ENCODE measurements at regions not wholly inside any gene's neighbourhood (a gene's known extent, or its start where the extent isn't known, plus 50 kb on each side); places are given as distances from the start of the nearest gene placed in this dataset.

DNA sequence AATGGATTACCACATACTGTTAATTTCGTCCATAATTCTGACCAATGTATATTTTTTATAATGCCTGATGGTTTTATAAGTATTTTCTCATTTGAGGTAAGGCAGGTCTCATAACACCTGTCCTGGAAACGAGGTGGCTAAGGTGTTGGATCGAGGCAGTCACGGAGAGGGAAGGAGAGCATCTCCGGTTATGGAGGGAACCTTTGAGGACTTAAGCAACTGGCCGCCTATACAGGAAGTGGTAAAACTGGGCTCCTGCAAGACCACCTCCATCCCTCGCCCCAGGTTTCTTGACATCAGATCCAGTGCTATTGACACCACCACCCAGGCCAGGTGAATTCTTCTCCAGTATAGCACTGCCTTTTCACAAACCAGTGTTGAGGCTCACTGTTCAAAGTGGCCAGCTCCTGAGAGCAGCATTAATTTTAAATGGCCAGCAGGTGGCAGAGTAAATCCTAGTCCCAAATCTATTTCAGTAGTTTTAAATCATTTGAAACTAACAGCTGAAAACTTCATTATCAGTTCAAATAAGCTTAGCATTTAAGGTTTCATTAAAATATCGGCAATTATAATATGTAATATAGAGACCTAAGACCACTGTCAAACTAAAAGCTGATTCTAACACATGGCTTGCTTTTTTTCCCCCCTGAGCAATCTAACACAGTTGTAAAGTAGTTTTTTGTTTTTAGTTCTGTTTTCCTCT lies 100.8 kb downstream of the PPM1A start:
- DNase-seq (ENCODE audit: low spot score): peak; percentile 71

DNA sequence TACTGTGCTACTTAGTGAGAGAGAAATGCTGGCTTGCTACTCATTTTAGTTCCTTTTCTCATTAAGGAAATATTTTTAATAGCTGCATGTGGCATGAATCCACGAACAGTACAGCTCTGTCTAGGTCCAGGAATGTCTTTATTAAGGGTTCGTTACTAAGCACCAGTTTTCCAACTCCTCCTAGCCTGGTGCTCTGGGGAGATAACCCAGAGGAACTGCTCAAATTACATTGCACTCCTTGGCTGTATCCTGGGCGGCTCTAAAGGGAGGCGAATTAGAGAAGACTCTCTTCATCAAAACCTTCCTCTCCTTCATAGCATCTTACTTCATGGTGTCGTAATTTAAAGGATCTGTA lies 101.3 kb downstream of the PPM1A start:
- peak; percentile 15 for DNase-seq (ENCODE audit: low spot score)

DNA sequence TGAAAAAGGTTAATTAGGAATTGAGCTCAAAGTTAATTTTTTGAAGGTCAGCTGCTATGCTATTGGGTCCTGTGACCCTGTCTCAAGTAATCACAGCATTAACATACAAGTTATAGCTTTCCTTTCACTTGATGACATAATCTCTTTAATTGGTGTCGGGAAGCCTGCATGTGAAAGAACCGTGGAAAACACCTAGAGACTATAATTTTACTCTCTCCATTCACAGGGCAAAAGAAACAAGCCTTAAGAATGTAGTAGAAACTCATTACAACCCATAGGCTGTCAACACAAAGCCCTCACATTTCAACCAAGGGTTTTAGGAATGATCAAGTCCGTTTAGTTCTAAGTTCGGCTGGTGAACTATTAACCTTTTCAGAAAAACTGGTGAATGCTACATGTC lies 104.4 kb downstream of the PPM1A start:
- DNase-seq (ENCODE audit: low spot score): no peak

DNA sequence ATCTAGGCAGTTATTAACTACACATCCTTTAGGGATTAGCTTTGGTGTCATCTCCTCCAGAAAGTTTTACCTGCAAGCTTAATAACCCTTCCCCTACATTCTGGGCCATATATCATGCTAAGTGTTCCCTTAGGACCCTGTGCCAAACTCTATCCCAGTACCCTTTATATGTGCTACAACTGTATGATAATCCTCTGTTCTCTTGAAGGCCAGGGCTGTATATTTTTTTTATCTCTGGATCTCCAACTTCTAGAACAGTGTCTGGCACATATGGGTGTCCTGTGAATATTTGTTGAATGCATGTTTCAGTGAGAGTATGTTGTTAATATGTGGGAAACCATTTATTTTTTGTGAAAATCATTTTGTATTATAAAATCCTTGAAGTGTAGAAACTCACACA lies 106.7 kb downstream of the PPM1A start:
- no peak for DNase-seq (ENCODE audit: low spot score)

DNA sequence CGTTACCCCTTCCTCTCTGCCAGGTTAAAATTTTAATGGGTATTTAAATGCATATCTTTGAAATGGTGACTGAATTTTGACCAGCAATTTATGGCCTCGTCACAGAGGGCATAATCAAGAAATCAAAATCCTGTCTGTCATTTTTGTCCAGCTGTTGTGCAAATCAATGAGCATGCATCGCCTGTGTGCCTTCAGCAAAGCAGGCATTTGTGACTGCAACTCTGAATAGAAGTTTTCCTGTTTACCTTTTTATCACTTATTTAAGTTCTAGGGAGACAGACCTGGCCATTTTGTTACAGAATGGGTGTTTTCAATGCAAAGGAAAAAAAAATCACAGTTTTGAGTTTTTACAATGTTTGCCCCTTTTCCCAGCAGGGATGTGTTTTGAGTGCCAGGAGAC lies 107.4 kb downstream of the PPM1A start:
- no peak for DNase-seq (ENCODE audit: low spot score)

DNA sequence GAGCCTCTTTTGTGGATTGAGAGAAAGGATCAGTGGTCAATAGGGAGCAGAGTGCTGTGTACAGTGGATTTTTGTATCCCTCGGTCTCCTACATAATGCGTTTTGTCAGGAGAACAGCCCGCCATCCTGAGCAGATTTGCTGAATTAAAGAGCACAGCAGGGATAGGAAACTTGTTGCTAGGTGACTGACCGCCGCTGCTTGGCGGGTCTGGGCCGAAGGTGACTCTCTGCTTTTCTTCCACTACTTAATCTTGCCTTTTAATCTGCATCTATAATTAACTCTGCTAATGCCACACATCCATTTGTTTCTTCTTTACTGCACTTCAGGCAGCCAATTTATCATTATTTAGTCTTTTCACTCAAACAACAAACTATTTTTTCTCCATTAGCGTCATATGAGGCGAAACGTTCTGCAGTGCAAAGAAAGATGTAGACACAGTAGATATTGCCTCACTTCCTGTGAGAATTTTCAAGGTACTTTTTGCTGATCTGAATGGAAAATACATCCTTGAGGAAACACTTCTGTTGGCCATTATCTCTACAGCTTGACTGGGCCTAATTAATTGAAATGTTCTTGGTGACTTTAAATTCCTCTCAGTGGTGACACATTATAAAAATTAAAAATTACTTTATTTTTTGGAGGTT lies 108.0 kb downstream of the PPM1A start:
- no peak for DNase-seq (ENCODE audit: low spot score)

DNA sequence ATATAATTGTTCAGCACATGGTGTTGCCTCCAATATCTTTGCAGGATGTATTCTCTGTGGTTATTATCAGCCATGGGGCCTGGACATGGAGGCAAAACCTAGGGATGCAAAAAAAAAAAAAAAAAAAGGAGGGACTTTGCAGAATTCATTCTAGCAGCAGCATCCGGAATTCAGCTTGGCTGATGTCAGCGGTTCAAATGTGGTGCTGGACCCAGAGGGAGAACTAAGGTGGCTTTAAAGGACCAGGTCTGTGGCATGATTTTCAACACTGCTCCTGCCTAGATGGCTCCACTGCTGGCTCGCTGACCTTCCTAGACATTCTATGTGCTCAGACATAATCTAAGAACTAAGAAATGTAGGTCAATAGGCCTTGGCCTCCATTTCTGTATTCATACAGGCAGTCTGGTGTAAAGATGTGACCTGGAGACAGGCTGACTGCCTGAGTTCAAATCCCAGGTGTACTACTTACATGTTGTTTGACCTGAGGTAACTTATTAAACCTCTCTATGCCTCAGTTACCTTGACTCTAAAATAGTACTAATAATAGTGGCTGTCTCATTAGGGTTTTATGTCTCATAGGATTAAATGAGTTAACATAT lies 108.6 kb downstream of the PPM1A start:
- DNase-seq (ENCODE audit: low spot score): no peak

DNA sequence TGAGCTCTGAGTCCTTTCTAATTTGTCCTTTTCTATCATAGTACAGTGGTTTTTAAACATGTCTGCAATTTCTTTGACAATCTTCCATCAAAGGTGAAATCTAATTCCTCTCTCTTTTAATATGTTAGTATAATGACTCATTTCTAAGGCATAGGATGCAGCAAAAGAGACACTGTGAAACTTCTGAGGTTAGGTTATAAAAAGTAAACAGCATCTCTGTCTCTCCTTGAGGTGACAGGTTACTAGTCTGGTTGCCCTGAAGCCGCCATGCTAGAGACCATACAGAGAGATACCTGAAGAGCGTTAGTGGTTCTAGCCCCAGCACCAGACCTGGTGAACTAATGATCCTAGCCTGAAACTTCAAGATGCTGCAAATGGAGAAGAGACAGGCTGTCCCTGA lies 114.3 kb downstream of the PPM1A start:
- DNase-seq (ENCODE audit: low spot score): no peak

DNA sequence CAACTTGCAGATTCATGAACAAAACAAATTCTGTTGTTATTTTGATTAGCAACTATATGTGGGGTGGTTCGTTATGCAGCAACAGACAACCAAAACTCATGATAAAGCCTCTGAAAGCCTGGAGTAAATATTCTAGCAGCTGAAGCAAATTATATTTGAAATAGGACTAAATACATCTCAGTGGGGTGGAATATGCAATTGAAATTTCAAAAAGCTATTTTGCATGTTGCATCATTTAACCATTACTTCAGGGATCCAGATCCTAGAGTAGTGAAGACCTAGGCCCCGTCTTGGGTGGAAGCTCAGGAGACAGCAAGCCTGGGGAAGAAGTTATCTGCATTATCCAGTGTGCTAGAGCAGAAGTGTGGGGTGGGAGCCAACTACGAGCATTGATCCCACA lies 114.7 kb downstream of the PPM1A start:
- DNase-seq (ENCODE audit: low spot score): no peak

DNA sequence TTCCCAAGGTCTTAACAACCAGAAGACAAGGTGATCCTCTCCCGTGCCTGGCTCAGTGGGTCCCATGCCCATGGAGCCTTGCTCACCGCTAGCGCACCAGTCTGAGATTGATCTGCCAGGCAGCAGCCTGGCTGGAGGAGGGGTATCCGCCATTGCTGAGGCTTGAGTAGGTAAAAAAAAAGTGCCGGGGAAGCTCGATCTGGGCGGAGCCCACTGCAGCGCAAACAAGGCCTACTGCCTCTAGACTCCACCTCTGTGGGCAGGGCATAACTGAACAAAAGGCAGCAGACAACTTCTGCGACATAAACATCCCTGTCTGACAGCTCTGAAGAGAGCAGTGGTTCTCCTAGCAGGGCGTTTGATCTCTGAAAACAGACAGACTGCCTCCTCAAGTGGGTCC lies 104.0 kb downstream of the C14orf39 start:
- DNase-seq (ENCODE audit: low spot score): no peak

All from AG20443 (cell line).